ENCODE measurements at regions not wholly inside any gene's neighbourhood (a gene's known extent, or its start where the extent isn't known, plus 50 kb on each side); places are given as distances from the start of the nearest gene placed in this dataset.

GRCh38 chr14:38536376-38537038, 280.6 kb upstream of the CLEC14A start:
- TF ChIP-seq, protein P1, sequence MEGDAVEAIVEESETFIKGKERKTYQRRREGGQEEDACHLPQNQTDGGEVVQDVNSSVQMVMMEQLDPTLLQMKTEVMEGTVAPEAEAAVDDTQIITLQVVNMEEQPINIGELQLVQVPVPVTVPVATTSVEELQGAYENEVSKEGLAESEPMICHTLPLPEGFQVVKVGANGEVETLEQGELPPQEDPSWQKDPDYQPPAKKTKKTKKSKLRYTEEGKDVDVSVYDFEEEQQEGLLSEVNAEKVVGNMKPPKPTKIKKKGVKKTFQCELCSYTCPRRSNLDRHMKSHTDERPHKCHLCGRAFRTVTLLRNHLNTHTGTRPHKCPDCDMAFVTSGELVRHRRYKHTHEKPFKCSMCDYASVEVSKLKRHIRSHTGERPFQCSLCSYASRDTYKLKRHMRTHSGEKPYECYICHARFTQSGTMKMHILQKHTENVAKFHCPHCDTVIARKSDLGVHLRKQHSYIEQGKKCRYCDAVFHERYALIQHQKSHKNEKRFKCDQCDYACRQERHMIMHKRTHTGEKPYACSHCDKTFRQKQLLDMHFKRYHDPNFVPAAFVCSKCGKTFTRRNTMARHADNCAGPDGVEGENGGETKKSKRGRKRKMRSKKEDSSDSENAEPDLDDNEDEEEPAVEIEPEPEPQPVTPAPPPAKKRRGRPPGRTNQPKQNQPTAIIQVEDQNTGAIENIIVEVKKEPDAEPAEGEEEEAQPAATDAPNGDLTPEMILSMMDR (IDR thresholded peaks at IDR 0.05; ENCODE audit: insufficient read depth, low read depth, low read length, missing control alignments), result no peak
- H3K4me3 ChIP-seq (ENCODE audit: low read length), result no peak overlapping the region
- DNase-seq (ENCODE audit: low read depth), result no peak

DNA sequence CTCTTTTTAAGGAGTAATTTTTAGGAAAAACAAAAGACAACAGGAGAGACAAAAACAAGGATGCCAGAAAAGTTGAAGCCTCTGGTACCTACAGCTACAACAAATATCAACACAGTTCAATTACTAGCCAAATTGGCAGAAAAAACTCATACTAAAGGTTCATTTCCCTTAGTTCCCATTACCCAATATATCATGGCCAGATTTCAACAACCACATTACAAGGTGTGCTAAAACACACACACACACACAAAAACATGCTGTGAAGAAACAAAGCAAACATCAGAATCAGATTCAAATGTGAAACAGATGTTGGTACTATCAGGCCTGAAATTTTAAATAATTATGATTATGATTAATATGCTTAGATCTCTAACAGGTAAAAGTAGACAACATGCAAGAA, 272.7 kb upstream of the CLEC14A start:
- TF ChIP-seq, protein P1 (IDR thresholded peaks at IDR 0.05; ENCODE audit: insufficient read depth, low read depth, low read length, missing control alignments), result no peak
- H3K4me3 ChIP-seq (ENCODE audit: low read length), result no peak overlapping the region
- no peak for DNase-seq (ENCODE audit: low read depth)

DNA sequence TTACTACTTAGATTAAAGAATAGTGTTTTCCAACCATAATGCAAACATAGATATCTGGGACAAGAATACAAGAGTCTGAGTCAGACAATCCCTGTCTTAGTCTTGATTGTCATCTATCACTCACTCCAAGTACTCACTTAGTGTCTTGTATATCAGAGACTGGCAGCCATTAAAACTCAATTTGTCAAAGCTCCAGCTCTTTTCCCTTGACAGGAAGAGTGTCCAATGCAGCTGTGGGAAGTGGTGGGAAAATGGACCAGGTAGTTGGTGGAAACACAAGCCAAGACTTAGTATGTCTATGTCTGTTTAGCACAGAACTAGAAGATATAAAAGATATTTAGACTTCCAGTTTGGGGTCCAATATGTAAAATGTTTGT, 271.6 kb upstream of the CLEC14A start:
- TF ChIP-seq, protein P1 (IDR thresholded peaks at IDR 0.05; ENCODE audit: insufficient read depth, low read depth, low read length, missing control alignments), result no peak
- no peak overlapping the region for H3K4me3 ChIP-seq (ENCODE audit: low read length)
- DNase-seq (ENCODE audit: low read depth), result no peak

DNA sequence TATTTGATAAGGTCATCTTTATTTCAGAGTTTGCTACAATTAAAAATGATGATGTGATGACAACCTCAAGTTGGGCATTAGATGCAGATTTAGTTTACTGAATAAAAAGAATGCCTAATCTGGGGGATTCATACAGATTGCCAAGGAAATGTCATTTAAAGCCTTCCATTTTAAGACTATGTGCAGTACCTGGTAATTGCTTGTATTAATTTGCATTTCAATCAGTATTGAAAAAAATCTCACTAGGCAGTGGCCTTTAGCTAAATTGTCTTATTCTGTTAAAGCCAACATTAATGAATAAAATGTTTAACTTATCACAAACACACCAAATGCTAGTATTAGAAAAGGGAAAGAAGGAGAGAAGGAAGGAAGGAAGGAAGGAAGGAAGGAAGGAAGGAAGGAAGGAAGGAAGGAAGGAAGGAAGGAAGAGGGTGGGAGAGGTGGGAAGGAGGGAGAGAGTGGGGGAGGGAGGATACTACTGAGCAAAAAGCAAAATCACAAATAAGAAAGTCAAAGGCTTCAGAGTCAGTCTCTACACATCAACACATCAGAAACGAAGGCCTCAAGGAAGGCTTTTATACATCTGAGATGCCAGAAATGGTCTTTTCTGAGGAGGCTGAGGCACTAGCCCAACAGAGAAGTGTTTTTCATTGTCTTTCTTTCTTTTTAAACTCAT, 271.1 kb upstream of the CLEC14A start:
- no peak for DNase-seq (ENCODE audit: low read depth)
- no peak overlapping the region for H3K4me3 ChIP-seq (ENCODE audit: low read length)
- TF ChIP-seq, protein P1 (IDR thresholded peaks at IDR 0.05; ENCODE audit: insufficient read depth, low read depth, low read length, missing control alignments), result no peak

- no peak overlapping the region for H3K4me3 ChIP-seq (ENCODE audit: low read length)
- TF ChIP-seq, protein P1 (IDR thresholded peaks at IDR 0.05; ENCODE audit: insufficient read depth, low read depth, low read length, missing control alignments), result no peak
- no peak for DNase-seq (ENCODE audit: low read depth)
Observed at GRCh38 chr14:38524636-38525509, 269.0 kb upstream of the CLEC14A start.

DNA sequence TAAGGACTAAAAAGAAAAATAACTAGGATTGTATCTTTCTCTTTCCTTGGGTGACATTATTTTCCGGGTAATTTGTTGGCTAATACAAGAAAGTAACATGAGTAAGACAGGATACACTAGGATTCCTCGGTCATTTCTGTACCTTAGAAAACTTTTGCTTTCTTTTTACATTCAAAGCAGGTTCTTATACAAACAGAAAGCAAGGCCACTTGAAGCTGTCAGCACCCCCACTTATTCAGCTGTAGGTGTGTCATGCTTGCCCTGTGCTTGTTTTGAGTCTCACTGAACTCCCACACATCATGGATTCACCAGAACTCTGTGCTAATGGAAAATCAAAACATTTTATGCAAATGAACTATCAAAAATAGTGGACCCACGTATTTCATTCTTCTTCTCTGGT, 266.8 kb upstream of the CLEC14A start:
- TF ChIP-seq, protein P1 (IDR thresholded peaks at IDR 0.05; ENCODE audit: insufficient read depth, low read depth, low read length, missing control alignments), result no peak
- no peak for DNase-seq (ENCODE audit: low read depth)
- H3K4me3 ChIP-seq (ENCODE audit: low read length), result no peak overlapping the region
